Islet of Langerhans (tissue), 1 donor: ENCODE measurements at regions not wholly inside any gene's neighbourhood (a gene's known extent, or its start where the extent isn't known, plus 50 kb on each side); places are given as distances from the start of the nearest gene placed in this dataset.

Experiments used
- FAIRE-seq: peaks from one replicate; lab custom pipeline; 2011; peaks lifted over from hg19 to GRCh38; lab: Jason Lieb, UNC

- no peak for FAIRE-seq
Measured at GRCh38 chr2:14194233-14194632, 438.3 kb upstream of the LRATD1 start.

GRCh38 chr2:14197293-14197692 lies 435.2 kb upstream of the LRATD1 start:
- FAIRE-seq, result no peak

DNA sequence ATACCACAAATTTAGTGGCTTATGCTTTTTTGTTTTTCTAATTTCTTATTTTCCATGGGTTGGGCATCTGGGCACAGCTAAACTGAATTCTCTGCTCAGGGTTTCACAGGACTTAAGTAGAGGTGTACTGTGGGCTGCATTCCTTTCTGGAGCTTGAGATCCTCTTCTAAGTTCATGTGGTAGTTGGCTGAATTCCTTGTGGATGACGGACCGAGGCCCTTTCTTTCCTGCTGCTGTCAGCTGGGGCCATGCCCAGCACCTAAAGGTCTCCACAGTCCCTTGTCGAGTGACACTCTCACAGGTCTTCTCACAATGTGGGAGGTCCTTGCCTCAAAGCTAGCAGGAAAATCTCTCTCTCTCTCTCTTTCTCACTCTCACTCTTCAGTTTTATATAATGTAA lies 433.5 kb upstream of the LRATD1 start:
- FAIRE-seq, result no peak

DNA sequence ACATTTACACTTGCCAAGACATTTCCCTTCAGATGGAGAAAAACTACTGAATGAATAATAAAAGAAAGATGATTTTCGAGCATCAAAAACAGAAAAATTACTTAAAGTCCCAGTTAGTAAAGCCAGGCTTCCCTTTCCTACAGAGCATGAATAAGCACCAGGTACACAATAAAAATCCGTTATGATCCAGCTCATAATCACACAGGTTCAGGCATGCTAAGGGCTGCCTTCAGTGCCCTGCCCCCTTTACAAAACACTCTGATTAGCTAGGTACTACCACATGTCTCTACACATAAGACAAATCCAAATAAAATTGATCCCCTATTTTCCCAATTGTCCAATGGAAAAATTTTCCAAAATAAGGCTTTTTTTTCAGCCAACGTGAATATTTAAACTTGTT lies 413.2 kb upstream of the LRATD1 start:
- no peak for FAIRE-seq

DNA sequence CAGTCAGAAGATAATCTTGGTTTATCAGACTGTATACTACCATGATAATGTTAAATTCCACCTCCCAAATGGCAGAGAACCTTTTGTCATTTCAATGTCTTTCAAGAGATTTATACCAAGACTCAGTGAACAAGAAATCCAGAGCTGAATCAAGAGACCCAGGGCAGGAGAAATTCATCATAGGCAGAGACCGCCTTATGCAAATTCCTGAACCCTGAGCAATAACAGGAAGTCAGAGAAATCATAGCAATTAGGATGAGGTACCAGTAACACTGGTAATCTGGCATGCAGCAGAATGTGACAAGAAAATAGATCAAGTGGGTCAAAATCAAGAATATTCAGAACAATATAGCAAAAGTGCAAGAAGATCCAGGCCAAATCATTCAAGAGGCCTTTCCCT lies 412.4 kb upstream of the LRATD1 start:
- no peak for FAIRE-seq

DNA sequence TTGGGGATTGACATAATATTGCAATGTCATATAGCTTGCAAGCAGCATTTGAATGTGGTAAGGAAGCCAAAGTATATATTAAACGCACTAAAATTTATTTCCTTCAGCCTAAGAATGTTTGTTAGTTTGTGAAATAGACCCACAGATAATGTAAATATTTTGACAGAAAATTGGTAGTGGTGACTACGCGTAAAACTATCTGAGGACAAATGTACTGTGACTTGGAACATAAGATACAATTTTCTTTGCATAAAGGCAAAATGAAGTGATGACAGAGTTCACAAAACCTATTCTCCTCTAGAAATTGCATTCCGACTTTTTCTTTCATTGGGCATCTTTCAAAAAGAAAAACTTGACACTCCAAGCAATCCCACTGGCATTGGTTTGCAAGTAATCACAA lies 411.1 kb upstream of the LRATD1 start:
- no peak for FAIRE-seq

GRCh38 chr2:14223576-14223975 lies 408.9 kb upstream of the LRATD1 start:
- FAIRE-seq, result no peak

DNA sequence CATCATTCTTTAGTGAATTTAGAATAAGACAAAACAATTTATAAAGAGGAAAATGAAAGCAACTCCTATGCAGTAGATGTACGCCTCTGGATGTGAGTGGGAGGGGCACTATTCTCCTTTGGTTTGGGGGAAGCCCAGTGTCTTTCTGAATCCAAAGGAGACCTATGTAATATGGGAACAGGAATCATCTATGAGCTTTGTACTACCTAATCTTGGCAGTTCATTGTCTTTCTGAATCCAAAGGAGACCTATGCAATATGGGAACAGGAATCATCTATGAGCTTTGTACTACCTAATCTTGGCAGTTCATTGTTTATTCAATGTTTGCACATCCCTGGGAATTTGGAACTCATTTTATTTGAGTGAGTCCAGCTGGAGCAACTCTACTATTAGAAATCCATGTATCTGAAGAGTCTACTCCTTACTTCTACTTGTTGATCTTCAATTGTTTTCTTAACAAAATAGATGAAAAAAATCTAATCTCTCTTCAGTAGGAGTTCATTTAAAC lies 401.1 kb upstream of the LRATD1 start:
- no peak for FAIRE-seq

GRCh38 chr2:14232217-14232616 lies 400.3 kb upstream of the LRATD1 start:
- no peak for FAIRE-seq

DNA sequence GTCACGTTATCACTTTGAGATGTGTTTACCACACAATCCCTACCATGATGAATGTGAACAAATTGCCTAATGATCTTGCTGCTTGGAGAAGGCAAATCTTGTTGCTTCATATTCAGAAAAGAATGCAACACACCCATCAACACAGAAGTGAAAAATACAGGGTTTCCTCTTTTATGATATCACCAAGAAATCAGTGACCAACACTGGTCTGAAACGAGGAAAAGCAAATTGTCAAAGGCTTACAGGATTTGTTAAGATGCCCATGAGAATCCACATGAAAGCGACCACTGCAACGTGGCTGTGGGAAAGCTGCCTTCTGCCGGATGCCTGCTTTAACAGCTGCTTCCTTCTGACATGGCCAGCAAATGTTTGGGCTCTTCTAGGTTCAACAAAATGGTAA lies 397.6 kb upstream of the LRATD1 start:
- FAIRE-seq, result no peak

DNA sequence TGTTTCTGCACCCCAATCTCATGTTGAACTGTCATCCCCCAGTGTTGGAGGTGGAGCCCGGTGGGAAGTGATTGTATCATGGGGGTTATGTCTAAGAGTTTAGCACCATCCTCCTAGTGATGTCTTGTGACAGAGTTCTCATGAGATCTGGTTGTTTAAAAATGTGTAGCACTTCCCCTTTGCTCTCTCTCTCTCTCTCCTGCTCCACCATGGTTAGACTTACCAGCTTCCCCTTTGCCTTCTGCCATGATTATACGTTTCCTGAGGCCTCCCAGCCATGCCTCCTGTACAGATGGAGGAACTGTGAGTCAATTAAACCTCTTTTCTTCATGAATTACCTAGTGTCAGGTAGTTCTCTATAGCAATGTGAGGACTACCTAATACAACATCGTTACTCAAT lies 396.9 kb upstream of the LRATD1 start:
- no peak for FAIRE-seq

- peak; percentile 56 for FAIRE-seq
Measured at GRCh38 chr2:14237902-14238301, 394.6 kb upstream of the LRATD1 start.

GRCh38 chr2:14239605-14240004 lies 392.9 kb upstream of the LRATD1 start:
- FAIRE-seq, result no peak

- no peak for FAIRE-seq
Measured at GRCh38 chr2:14240868-14241267, 391.6 kb upstream of the LRATD1 start.

GRCh38 chr2:14245901-14246300 lies 386.6 kb upstream of the LRATD1 start:
- no peak for FAIRE-seq

DNA sequence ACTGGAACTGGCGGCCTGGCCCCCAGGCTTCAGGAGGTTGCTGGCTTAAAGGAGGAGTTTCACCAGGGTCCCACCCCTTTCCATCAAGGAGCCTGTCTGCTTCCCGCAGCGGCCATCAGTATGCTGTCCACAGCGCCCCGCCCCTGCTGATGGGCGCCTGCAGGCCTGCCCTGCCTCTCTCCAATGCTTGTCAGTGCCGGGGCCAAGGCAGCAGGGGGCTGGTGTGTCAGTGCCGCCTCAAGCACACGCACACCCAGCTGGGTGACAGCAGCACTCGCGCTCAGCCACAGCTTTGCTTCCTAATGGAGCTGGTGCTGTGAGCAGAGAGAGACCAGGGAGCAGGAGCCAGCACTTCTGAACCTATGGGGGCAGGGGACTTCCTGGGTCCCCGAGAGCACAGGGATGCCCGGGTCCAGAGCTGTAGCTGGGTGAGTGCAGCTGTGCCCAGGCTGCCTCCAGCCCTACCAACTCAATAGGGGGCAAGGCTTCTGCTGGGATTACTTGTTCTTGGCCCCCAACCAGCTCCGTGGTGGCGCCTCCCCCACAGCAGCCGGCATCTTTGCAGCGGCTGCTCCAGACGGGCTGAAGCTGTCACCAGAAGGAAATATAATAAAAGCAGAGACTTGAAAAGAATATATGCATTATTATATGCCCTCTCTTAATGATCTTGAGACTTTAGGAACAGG lies 377.2 kb upstream of the LRATD1 start:
- no peak for FAIRE-seq

DNA sequence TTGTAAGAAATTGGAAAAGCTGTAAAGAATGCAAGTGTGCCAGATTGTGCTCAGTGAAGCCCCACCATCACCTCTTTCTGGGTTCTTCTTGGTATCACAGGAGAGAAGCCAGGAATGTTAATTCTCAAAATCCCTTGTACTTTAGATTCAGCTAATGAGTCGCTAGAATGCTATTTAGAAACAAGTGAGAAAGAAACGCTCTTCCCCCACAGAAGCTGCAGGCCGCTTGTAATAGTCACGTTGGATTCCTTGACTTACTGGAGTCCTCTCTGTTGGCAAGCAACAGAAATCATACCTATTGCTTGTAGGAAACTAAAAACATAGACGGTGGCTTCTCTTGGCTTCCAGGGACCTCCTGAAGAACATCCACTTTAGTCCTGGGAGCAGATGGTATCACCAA lies 375.6 kb upstream of the LRATD1 start:
- FAIRE-seq, result no peak

- FAIRE-seq, result no peak
Measured at GRCh38 chr2:14257801-14258507, 374.6 kb upstream of the LRATD1 start.

- FAIRE-seq, result no peak
Measured at GRCh38 chr2:14261771-14262170, 370.7 kb upstream of the LRATD1 start.

GRCh38 chr2:14263053-14263452 lies 369.5 kb upstream of the LRATD1 start:
- FAIRE-seq, result no peak

DNA sequence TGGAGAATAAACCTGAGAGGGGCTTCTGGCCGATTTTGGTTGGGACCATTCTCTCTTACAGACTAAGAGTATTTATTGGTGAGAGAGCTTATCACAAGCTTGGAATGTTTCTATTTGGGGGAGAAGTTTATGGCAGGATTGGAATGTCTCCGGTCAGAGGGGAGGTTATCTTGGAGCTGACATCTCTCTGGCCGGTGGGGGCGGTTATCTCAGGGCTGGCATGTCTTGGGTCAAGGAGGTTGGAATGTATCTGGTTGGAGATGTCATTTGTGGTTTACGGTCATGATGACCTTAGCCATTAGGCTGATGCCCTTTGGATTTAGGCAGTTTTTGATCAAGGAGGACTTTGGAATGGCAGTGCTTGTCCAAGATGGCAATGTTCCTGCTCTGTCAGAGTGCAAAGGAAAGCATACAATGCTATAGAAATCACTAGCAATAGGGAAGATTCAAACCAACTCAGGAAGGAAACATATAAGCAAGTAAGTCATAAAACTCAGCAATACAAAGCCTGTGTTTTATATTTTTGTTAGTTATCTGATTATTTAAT lies 362.4 kb upstream of the LRATD1 start:
- FAIRE-seq, result no peak

DNA sequence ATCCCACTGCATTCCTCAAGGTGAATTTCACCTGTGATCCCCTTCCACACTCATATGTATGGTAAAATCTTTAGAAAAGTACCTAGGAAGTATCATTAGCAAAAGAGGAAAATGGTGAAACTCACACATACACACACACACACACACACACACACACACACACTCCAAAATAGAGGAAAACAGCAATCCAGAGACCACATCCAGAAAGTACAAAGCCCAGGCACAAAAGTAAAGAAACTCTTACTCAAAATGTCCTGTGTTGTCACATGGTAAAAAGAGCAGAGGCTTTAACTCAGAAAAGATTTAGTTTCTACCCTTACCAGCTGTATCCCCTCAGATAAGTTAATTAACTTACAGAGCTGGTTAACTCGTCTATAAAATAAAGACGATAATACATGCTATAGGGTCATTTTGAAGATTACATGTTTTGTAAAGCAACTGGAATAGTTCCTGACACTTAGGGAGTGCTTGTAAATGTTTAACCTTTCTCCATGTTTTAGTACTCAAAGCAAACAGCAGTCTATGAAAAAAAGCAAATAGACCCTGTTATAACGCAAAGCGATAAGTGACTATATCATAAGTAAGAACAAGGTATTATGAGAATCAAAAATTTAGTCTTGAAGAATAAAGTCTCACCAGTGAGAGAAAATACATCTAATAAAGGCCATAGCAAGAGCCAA lies 360.0 kb upstream of the LRATD1 start:
- FAIRE-seq, result no peak

- no peak for FAIRE-seq
Measured at GRCh38 chr2:14273650-14274049, 358.9 kb upstream of the LRATD1 start.
